Hematopoietic multipotent progenitor cell treated with erythropoietin and hydrocortisone succinate and interleukin-3 and kit ligand, for 6 days (in vitro differentiated cells): ENCODE measurements at regions not wholly inside any gene's neighbourhood (a gene's known extent, or its start where the extent isn't known, plus 50 kb on each side); places are given as distances from the start of the nearest gene placed in this dataset.

Source experiments
- DNase-seq: peaks from one replicate; pipeline ENCODE4 v3.0.0-alpha.2; 2015

- no peak for DNase-seq
These were observed 244.4 kb upstream of the KBTBD8 start for GRCh38 chr3:66753670-66754069.

- DNase-seq, result no peak
These were observed 243.5 kb upstream of the KBTBD8 start for GRCh38 chr3:66754613-66755012.

- no peak for DNase-seq
These were observed 242.2 kb upstream of the KBTBD8 start for GRCh38 chr3:66755924-66756323.

GRCh38 chr3:66756468-66757036 lies 241.6 kb upstream of the KBTBD8 start:
- no peak for DNase-seq

GRCh38 chr3:66761093-66761780 lies 236.9 kb upstream of the KBTBD8 start:
- DNase-seq, result no peak

- no peak for DNase-seq
These were observed 235.0 kb upstream of the KBTBD8 start for GRCh38 chr3:66762916-66763693.

GRCh38 chr3:66778107-66778506 lies 220.0 kb upstream of the KBTBD8 start:
- DNase-seq, result no peak

GRCh38 chr3:66778777-66779176 lies 219.3 kb upstream of the KBTBD8 start:
- no peak for DNase-seq

- DNase-seq, result no peak
These were observed 212.8 kb upstream of the KBTBD8 start for GRCh38 chr3:66785191-66785909.

GRCh38 chr3:66789580-66790237 lies 208.4 kb upstream of the KBTBD8 start:
- no peak for DNase-seq

- no peak for DNase-seq
These were observed 206.0 kb upstream of the KBTBD8 start for GRCh38 chr3:66792086-66792485.

- DNase-seq, result no peak
These were observed 202.7 kb upstream of the KBTBD8 start for GRCh38 chr3:66795365-66795764.

- DNase-seq, result no peak
These were observed 201.8 kb upstream of the KBTBD8 start for GRCh38 chr3:66796343-66796742.

- no peak for DNase-seq
These were observed 200.1 kb upstream of the KBTBD8 start for GRCh38 chr3:66797889-66798560.

- no peak for DNase-seq
These were observed 197.1 kb upstream of the KBTBD8 start for GRCh38 chr3:66800941-66801545.

- no peak for DNase-seq
These were observed 194.9 kb upstream of the KBTBD8 start for GRCh38 chr3:66803206-66803605.

GRCh38 chr3:66803721-66804695 lies 194.1 kb upstream of the KBTBD8 start:
- DNase-seq, result no peak

GRCh38 chr3:66808891-66809594 lies 189.1 kb upstream of the KBTBD8 start:
- DNase-seq, result no peak

GRCh38 chr3:66809595-66809958 lies 188.5 kb upstream of the KBTBD8 start:
- no peak for DNase-seq

GRCh38 chr3:66812136-66812535 lies 186.0 kb upstream of the KBTBD8 start:
- no peak for DNase-seq
